ENCODE measurements at regions not wholly inside any gene's neighbourhood (a gene's known extent, or its start where the extent isn't known, plus 50 kb on each side); places are given as distances from the start of the nearest gene placed in this dataset.

DNA sequence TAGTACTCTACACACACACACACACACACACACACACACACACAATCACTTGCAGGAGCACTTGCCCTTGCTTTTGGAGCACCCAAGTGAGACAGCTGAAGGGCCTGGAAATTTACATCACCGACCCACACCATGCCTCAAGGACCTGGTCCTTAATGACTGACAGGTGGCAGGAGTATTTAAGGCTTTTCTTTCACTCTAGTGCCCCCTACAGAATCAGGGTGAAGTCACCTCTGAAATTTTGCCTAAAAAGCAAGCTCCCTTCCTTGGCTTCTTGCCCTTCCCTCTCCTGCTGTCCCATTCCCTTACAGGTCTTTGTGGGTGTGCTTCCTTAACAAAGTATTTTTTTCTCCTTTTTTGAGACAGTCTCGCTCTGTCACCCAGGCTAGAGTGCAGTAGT is 353.5 kb upstream of the IRAK1BP1 start:
- Histone ChIP-seq H3K4me3 (no peak overlapping the region), H3K27ac (no peak overlapping the region), H3K9me3 (no peaks in the 10 kb centered on the region), H3K27me3 (no peaks in the 10 kb centered on the region), H3K36me3 (no peaks in the 10 kb centered on the region), H3K4me1 (no peaks in the 10 kb centered on the region)
- TF ChIP-seq, protein P1, sequence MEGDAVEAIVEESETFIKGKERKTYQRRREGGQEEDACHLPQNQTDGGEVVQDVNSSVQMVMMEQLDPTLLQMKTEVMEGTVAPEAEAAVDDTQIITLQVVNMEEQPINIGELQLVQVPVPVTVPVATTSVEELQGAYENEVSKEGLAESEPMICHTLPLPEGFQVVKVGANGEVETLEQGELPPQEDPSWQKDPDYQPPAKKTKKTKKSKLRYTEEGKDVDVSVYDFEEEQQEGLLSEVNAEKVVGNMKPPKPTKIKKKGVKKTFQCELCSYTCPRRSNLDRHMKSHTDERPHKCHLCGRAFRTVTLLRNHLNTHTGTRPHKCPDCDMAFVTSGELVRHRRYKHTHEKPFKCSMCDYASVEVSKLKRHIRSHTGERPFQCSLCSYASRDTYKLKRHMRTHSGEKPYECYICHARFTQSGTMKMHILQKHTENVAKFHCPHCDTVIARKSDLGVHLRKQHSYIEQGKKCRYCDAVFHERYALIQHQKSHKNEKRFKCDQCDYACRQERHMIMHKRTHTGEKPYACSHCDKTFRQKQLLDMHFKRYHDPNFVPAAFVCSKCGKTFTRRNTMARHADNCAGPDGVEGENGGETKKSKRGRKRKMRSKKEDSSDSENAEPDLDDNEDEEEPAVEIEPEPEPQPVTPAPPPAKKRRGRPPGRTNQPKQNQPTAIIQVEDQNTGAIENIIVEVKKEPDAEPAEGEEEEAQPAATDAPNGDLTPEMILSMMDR (IDR thresholded peaks at IDR 0.05), result no peak
- no peak for TF ChIP-seq POLR2A (IDR thresholded peaks at IDR 0.05)
- DNase-seq, result no peak

DNA sequence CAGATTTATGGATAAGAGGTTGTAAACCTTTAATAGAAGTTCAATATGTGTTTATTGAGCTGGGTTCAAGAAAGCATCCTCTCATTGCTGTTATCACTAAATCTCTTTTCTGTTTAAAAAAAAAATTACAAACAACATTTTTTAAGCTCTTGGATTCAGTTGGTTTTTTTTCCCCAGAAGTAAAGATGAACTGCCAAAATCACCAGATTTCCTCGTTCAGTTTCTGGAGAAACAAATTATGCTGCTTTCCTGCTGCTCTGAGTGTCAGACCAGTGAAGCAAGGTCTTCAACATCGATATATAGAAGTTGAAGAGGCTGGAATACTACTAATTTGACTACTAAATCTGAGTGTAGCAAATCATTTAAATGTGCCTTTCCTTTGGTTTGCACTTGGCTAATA is 352.1 kb upstream of the IRAK1BP1 start:
- Histone ChIP-seq H3K36me3 (no peaks in the 10 kb centered on the region), H3K9me3 (no peaks in the 10 kb centered on the region), H3K27me3 (no peaks in the 10 kb centered on the region), H3K4me1 (no peaks in the 10 kb centered on the region), H3K27ac (no peak overlapping the region), H3K4me3 (no peak overlapping the region)
- TF ChIP-seq, protein P1 (IDR thresholded peaks at IDR 0.05), result no peak
- TF ChIP-seq POLR2A (IDR thresholded peaks at IDR 0.05), result no peak
- DNase-seq, result no peak

DNA sequence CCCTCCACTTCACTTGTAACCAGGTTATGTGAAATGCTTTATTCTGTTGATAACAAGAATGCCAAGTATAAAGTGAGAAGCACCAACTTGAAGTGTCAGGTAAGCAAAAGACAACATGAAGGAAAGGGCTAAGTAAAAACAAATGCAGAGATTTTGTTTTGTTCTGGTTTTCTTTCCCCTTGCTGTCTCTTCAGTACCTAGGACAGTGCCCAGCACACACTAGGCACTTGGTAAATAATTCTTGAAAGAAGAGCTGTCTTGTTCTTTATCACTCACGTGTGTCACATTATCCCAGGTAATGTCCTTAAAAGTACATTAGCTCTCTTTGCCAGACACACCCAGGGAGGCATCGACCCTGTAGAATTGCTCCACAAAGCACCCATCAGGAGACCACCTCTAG is 350.0 kb upstream of the IRAK1BP1 start:
- no peak overlapping the region for H3K4me3 ChIP-seq
- no peak for DNase-seq
- H3K36me3 ChIP-seq, result no peaks in the 10 kb centered on the region
- H3K27ac ChIP-seq, result no peak overlapping the region
- H3K4me1 ChIP-seq, result no peaks in the 10 kb centered on the region
- H3K27me3 ChIP-seq, result no peaks in the 10 kb centered on the region
- H3K9me3 ChIP-seq, result no peaks in the 10 kb centered on the region
- TF ChIP-seq, protein P1 (IDR thresholded peaks at IDR 0.05), result no peak
- no peak for TF ChIP-seq POLR2A (IDR thresholded peaks at IDR 0.05)

DNA sequence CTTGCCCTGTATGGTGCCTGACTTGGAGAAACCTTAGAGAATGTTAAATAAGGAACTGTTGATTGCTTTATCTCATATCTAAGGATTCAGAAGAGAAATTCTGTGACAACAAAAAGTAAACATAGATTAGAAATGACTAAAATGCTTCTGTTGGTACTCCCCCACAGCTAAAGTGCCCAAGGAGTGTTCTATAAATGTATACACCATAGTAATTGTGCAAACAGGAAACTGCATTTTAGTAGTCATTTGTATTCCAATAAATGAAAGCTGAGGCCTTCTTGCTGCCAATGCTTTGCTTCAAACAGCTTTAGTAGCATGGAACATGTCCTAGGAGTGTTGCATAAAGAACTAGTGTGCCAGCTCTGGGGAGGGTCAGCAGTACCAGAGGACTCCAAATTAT is 343.7 kb upstream of the IRAK1BP1 start:
- no peak for DNase-seq
- no peaks in the 10 kb centered on the region for H3K9me3 ChIP-seq
- H3K27ac ChIP-seq, result no peak overlapping the region
- no peak overlapping the region for H3K4me3 ChIP-seq
- no peaks in the 10 kb centered on the region for H3K27me3 ChIP-seq
- H3K36me3 ChIP-seq, result no peaks in the 10 kb centered on the region
- no peak for TF ChIP-seq POLR2A (IDR thresholded peaks at IDR 0.05)
- TF ChIP-seq, protein P1 (IDR thresholded peaks at IDR 0.05), result no peak
- no peaks in the 10 kb centered on the region for H3K4me1 ChIP-seq

DNA sequence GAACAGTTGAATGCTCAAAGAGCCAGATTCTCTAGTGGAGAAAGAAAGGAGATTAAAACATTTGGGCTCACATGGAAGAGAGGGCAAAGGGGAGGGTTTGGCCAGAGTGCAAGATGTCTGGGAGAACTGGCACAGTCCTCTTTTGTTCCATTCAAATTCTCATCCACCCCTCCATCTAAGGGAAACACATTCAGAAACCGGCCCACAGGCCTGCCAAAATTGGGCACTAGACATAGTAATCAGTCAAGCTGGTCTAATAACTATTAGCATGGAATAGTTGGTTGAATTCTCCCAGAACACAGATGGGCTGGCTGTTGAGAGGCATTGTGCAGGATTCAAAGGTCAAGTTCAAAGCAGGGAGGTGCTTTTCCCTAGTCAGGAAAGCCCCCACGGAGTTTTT is 341.4 kb upstream of the IRAK1BP1 start:
- DNase-seq, result no peak
- no peak for TF ChIP-seq POLR2A (IDR thresholded peaks at IDR 0.05)
- TF ChIP-seq, protein P1 (IDR thresholded peaks at IDR 0.05), result no peak
- Histone ChIP-seq H3K4me3 (no peak overlapping the region), H3K27ac (no peak overlapping the region), H3K4me1 (no peaks in the 10 kb centered on the region), H3K36me3 (no peaks in the 10 kb centered on the region), H3K27me3 (no peaks in the 10 kb centered on the region), H3K9me3 (no peaks in the 10 kb centered on the region)

DNA sequence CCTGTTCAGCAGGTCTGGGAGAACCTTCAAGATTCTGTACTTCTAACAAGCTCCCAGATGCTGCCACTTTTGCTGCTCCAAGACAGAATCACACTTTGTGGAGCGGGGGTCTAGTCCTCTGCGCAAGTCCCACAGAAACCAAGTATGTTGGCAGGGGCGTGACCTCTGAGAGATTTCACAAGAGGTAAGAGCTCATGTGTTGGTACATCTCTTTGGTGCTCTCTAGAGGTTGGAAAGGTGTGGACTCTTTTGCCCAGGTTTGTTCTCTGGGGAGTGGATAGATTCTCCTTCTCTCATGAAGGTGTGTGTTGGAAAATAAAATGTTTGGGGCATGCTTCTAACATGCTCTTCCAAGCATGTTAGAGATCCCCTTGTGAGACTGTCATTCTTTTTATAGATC is 340.9 kb upstream of the IRAK1BP1 start:
- DNase-seq, result no peak
- no peaks in the 10 kb centered on the region for H3K36me3 ChIP-seq
- H3K4me1 ChIP-seq, result no peaks in the 10 kb centered on the region
- H3K9me3 ChIP-seq, result no peaks in the 10 kb centered on the region
- H3K4me3 ChIP-seq, result no peak overlapping the region
- no peak for TF ChIP-seq POLR2A (IDR thresholded peaks at IDR 0.05)
- TF ChIP-seq, protein P1 (IDR thresholded peaks at IDR 0.05), result no peak
- H3K27me3 ChIP-seq, result no peaks in the 10 kb centered on the region
- no peak overlapping the region for H3K27ac ChIP-seq

Measured in Peyer's patch (tissue), 4 donors.